ENCODE measurements at regions not wholly inside any gene's neighbourhood (a gene's known extent, or its start where the extent isn't known, plus 50 kb on each side); places are given as distances from the start of the nearest gene placed in this dataset.

DNA sequence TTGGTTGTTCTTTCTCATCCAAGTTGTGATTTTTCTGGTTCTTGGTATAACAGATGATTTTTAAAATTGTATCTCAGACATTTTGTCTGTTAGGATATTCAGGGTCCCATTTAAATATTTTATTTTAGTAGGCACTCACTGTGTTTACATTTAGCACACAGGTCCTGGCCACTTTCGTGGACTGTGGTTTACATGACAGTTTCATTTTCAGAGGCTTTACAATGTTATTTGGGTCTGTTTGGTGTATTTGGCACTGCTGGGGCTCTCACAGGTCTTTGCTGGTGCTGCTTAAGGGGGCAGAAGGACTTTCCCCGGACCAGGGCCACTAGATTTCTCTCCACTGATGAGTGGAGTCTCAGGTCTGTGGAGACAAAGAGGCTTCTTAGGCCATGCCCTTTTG is 75.5 kb upstream of the TGM3 start:
- TF ChIP-seq, protein P1, sequence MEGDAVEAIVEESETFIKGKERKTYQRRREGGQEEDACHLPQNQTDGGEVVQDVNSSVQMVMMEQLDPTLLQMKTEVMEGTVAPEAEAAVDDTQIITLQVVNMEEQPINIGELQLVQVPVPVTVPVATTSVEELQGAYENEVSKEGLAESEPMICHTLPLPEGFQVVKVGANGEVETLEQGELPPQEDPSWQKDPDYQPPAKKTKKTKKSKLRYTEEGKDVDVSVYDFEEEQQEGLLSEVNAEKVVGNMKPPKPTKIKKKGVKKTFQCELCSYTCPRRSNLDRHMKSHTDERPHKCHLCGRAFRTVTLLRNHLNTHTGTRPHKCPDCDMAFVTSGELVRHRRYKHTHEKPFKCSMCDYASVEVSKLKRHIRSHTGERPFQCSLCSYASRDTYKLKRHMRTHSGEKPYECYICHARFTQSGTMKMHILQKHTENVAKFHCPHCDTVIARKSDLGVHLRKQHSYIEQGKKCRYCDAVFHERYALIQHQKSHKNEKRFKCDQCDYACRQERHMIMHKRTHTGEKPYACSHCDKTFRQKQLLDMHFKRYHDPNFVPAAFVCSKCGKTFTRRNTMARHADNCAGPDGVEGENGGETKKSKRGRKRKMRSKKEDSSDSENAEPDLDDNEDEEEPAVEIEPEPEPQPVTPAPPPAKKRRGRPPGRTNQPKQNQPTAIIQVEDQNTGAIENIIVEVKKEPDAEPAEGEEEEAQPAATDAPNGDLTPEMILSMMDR (IDR thresholded peaks at IDR 0.05), result no peak
- no peak for TF ChIP-seq EP300 (IDR thresholded peaks at IDR 0.05)
- no peak for TF ChIP-seq POLR2A (IDR thresholded peaks at IDR 0.05)
- TF ChIP-seq POLR2AphosphoS5 (IDR thresholded peaks at IDR 0.05), result no peak
